ENCODE measurements at regions not wholly inside any gene's neighbourhood (a gene's known extent, or its start where the extent isn't known, plus 50 kb on each side); places are given as distances from the start of the nearest gene placed in this dataset.

GRCh38 chr4:180541678-180542077 is 1701.5 kb upstream of the TENM3 start:
- TF ChIP-seq CTCF (IDR thresholded peaks at IDR 0.05; ENCODE audit: insufficient read depth, low read depth, low read length) (no peak), EZH2 (IDR thresholded peaks at IDR 0.05; ENCODE audit: insufficient read depth, low read length) (no peak)
